Testis (tissue), 2 donors: ENCODE measurements at regions not wholly inside any gene's neighbourhood (a gene's known extent, or its start where the extent isn't known, plus 50 kb on each side); places are given as distances from the start of the nearest gene placed in this dataset.

Source experiments
- DNase-seq: peaks from one replicate; pipeline ENCODE4 v3.0.0-alpha.2; 2019
- H3K27ac ChIP-seq, 2 donors: fragments of 200-600 bp; sonication (generic); one replicate each; pipeline ENCODE4 v1.5.1; 2019
- H3K27me3 ChIP-seq: fragments of 200-600 bp; sonication (generic); one replicate; pipeline ENCODE4 v1.5.1; 2019
- H3K36me3 ChIP-seq: fragments of 200-600 bp; sonication (generic); one replicate; pipeline ENCODE4 v1.5.1; 2017; ENCODE audit warnings: low read depth; ENCODE audit errors: missing control alignments
- H3K4me1 ChIP-seq: fragments of 200-600 bp; sonication (generic); one replicate; pipeline ENCODE4 v1.5.1; 2019
- H3K4me3 ChIP-seq, 2 donors: fragments of 200-600 bp; sonication (generic); one replicate each; pipeline ENCODE4 v1.5.1; 2017 to 2019
- H3K9me3 ChIP-seq: fragments of 200-600 bp; sonication (generic); one replicate; pipeline ENCODE4 v1.5.1; 2017
- CTCF ChIP-seq, 3 experiments: fragments of 450-650 bp in 2 of 3; fragments of 200-600 bp in 1 of 3; sonication (generic) in 1 of 3; IDR thresholded peaks; one replicate each; pipeline ENCODE4 v1.5.1; 2016 to 2019; ENCODE audit warnings: antibody characterized with exemption in 3 of 3, mild to moderate bottlenecking in 2 of 3, moderate library complexity in 1 of 3
- POLR2A ChIP-seq: fragments of 450-650 bp; IDR thresholded peaks from one replicate; pipeline ENCODE4 v1.6.1; 2017; ENCODE audit warnings: antibody characterized with exemption, mild to moderate bottlenecking, moderate library complexity
- WGBS, 2 donors: methylation state at CpG; one replicate each; pipeline ENCODE4 v1.1.5; 2018; 5-methylcytosine and 5-hydroxymethylcytosine counted together
- intact Hi-C: fragments of 100-400 bp; cut with DNase I; formaldehyde crosslinking; loops from one replicate; pipeline ENCODE4 v1.15.1; 2023; ENCODE audit warnings: low total_unique reads

- 87 to 89% methylated on average over 3 to 9 of the region's 9 CpGs for WGBS, 2 donors
These were observed 197.7 kb upstream of the CDH4 start for GRCh38 chr20:61054411-61054810.

GRCh38 chr20:61055180-61056010, 196.7 kb upstream of the CDH4 start:
- Histone ChIP-seq H3K27ac (no peak overlapping the region), H3K27me3 (no peaks in the 10 kb centered on the region), H3K4me3 (no peak overlapping the region), H3K9me3 (no peaks in the 10 kb centered on the region), H3K36me3 (no peaks in the 10 kb centered on the region), H3K4me1 (no peaks in the 10 kb centered on the region)
- TF ChIP-seq CTCF (IDR thresholded peaks at IDR 0.05) = no peak
- TF ChIP-seq POLR2A = no peak
- intact Hi-C loops = no loop called here
- WGBS, 2 donors = 62 to 70% methylated on average over 14 of the region's 14 CpGs
- DNase-seq = no peak

More at GRCh38 chr20:61054411-61054810, 197.7 kb upstream of the CDH4 start:
- Histone ChIP-seq H3K36me3 (no peaks in the 10 kb centered on the region), H3K4me3 (no peak overlapping the region), H3K27ac (no peak overlapping the region), H3K27me3 (no peaks in the 10 kb centered on the region), H3K4me1 (no peaks in the 10 kb centered on the region), H3K9me3 (no peaks in the 10 kb centered on the region)
- intact Hi-C loops = no loop called here
- DNase-seq = no peak
- no peak for TF ChIP-seq CTCF (IDR thresholded peaks at IDR 0.05)

GRCh38 chr20:61056116-61056515, 195.9 kb upstream of the CDH4 start:
- no peak for TF ChIP-seq CTCF (IDR thresholded peaks at IDR 0.05)
- no peak for TF ChIP-seq POLR2A
- no peak for DNase-seq
- Histone ChIP-seq H3K27ac (no peak overlapping the region), H3K4me1 (no peaks in the 10 kb centered on the region), H3K4me3 (no peak overlapping the region), H3K36me3 (no peaks in the 10 kb centered on the region), H3K9me3 (no peaks in the 10 kb centered on the region), H3K27me3 (no peaks in the 10 kb centered on the region)
- WGBS, 2 donors = 78 to 79% methylated on average over 6 to 10 of the region's 10 CpGs
- intact Hi-C loops = no loop called here

- no peaks in the 10 kb centered on the region for H3K4me1 ChIP-seq
- 71 to 80% methylated on average over 2 to 16 of the region's 16 CpGs for WGBS, 2 donors
- no peaks in the 10 kb centered on the region for H3K27me3 ChIP-seq
- TF ChIP-seq CTCF (IDR thresholded peaks at IDR 0.05) = no peak
- no peak for TF ChIP-seq POLR2A
- H3K9me3 ChIP-seq = no peaks in the 10 kb centered on the region
- intact Hi-C loops = no loop called here
- no peaks in the 10 kb centered on the region for H3K36me3 ChIP-seq
- no peak for DNase-seq
- no peak overlapping the region for H3K4me3 ChIP-seq
- no peak overlapping the region for H3K27ac ChIP-seq
These were observed 195.2 kb upstream of the CDH4 start for GRCh38 chr20:61056627-61057442.
